Spleen (tissue), 11 donors: ENCODE measurements at regions not wholly inside any gene's neighbourhood (a gene's known extent, or its start where the extent isn't known, plus 50 kb on each side); places are given as distances from the start of the nearest gene placed in this dataset.

ENCODE experiments used
- DNase-seq: peaks from one replicate; pipeline ENCODE4 v3.0.0-alpha.2; 2020
- H3K27ac ChIP-seq, 8 donors: fragments of 200-600 bp; sonication (generic) in 7 of 8; 1 replicate in 4 of 8; 2 replicates in 4 of 8; pipeline versions ENCODE4 v1.5.0 to v1.8.0; 2016 to 2021; ENCODE audit warnings: inconsistent platforms in 4 of 8, mild to moderate bottlenecking in 4 of 8, moderate library complexity in 1 of 8
- H3K27me3 ChIP-seq, 7 donors: fragments of 200-600 bp; sonication (generic) in 6 of 7; replicated peaks in 1 of 7; 1 replicate in 4 of 7; 2 replicates in 3 of 7; pipeline versions ENCODE4 v1.5.0 to v1.8.0; 2016 to 2021; ENCODE audit warnings: inconsistent platforms in 3 of 7, mild to moderate bottlenecking in 1 of 7
- H3K36me3 ChIP-seq, 6 donors: fragments of 200-600 bp; sonication (generic) in 5 of 6; 1 replicate in 4 of 6; 2 replicates in 2 of 6; pipeline versions ENCODE4 v1.5.0 to v1.8.0; 2016 to 2021; ENCODE audit warnings: inconsistent platforms in 2 of 6
- H3K4me1 ChIP-seq, 6 donors: fragments of 200-600 bp; sonication (generic) in 5 of 6; 1 replicate in 3 of 6; 2 replicates in 3 of 6; pipeline versions ENCODE4 v1.5.0 to v1.8.0; 2016 to 2021; ENCODE audit warnings: inconsistent platforms in 3 of 6
- H3K4me3 ChIP-seq, 8 donors: fragments of 200-600 bp; sonication (generic) in 7 of 8; 1 replicate in 4 of 8; 2 replicates in 4 of 8; pipeline versions ENCODE4 v1.5.0 to v1.8.0; 2016 to 2021; ENCODE audit warnings: inconsistent platforms in 4 of 8, mild to moderate bottlenecking in 4 of 8, moderate library complexity in 2 of 8
- H3K9me3 ChIP-seq, 8 donors: fragments of 200-600 bp; sonication (generic) in 7 of 8; 1 replicate in 4 of 8; 2 replicates in 4 of 8; pipeline versions ENCODE4 v1.5.0 to v1.8.0; 2016 to 2021; ENCODE audit warnings: inconsistent platforms in 4 of 8
- CTCF ChIP-seq, 11 experiments: fragments of 200-600 bp in 7 of 11; fragments of 450-650 bp in 4 of 11; sonication (generic) in 4 of 11; IDR thresholded peaks in 8 of 11; conservative IDR thresholded peaks in 3 of 11; 1 replicate in 7 of 11; 2 replicates in 4 of 11; pipeline versions ENCODE4 v1.4.0 to v1.8.0; 2016 to 2021; ENCODE audit warnings: antibody characterized with exemption in 11 of 11, inconsistent platforms in 4 of 11, mild to moderate bottlenecking in 1 of 11
- POLR2A ChIP-seq, 3 donors: fragments of 450-650 bp; IDR thresholded peaks; one replicate each; pipeline ENCODE4 v1.5.1; 2017; ENCODE audit warnings: antibody characterized with exemption in 3 of 3, mild to moderate bottlenecking in 1 of 3
- POLR2AphosphoS5 ChIP-seq, 3 donors: sonication (generic); formaldehyde crosslinking; IDR thresholded peaks; one replicate each; pipeline ENCODE4 v1.5.1; 2017; ENCODE audit warnings: antibody characterized with exemption in 3 of 3
- WGBS, 5 donors: extraction: QIAGEN DNeasy Blood & Tissue Kit in 3 of 5; methylation state at CpG; one replicate each; pipeline versions ENCODE4 v1.1.5 to v1.1.7; 2013 to 2018; 5-methylcytosine and 5-hydroxymethylcytosine counted together
- intact Hi-C: fragments of 100-400 bp; cut with DNase I; formaldehyde crosslinking; loops from one replicate; pipeline ENCODE4 v1.15.0; 2023; ENCODE audit warnings: low total_unique reads
- donor health status: healthy with polysubstance abuse.
- donor health status: DM: no; HTN: no; CAD: no; lungs with moderate emphysema.
- donor health status: DM: no; HTN: no; CAD: no.
- donor health status: Bipolar disorder and iron deficiency.
- donor health status: healthy.
- donor health status: DM: no; HTN: no; CAD: no.
- donor health status: DM: yes; HTN: yes; CAD: no.

- TF ChIP-seq POLR2AphosphoS5 (IDR thresholded peaks at IDR 0.05) (no peak), POLR2A (IDR thresholded peaks at IDR 0.05) (no peak), CTCF (IDR thresholded peaks at IDR 0.05 in 8 of 11, conservative IDR thresholded peaks at IDR 0.05 in 3 of 11) (no peak)
- no peak overlapping the region for H3K4me3 ChIP-seq
- DNase-seq, result no peak
- peaks cover 0 to 7% (median 0%) of the 10 kb centered on the region in 8 donors for H3K9me3 ChIP-seq
- H3K27me3 ChIP-seq, result no peaks in the 10 kb centered on the region
- no peaks in the 10 kb centered on the region for H3K4me1 ChIP-seq
- WGBS, 5 donors, result 53 to 100% (median 93%) methylated on average over 1 of the region's 1 CpG
- H3K27ac ChIP-seq, result no peak overlapping the region
- intact Hi-C loops, result no loop called here
- H3K36me3 ChIP-seq, result no peaks in the 10 kb centered on the region
Measured at GRCh38 chr2:106037262-106037661, 156.8 kb downstream of the UXS1 start.

DNA sequence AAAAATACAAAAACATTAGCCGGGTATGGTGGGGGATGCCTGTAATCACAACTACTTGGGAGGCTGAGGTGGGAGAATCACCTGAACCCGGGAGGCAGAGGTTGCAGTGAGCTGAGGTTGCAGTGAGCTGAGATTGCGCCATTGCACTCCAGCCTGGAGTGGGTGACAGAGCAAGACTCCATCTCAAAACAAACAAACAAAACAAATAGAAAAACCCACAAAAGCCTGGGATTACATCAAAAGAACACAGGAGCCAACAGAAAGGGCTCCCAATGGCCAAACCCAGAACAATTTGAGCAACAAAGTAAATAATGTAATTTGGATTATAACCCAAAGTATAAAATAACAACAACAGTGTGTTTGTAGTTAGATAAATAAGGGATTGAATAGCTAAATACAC is 159.8 kb downstream of the UXS1 start:
- TF ChIP-seq CTCF (IDR thresholded peaks at IDR 0.05 in 8 of 11, conservative IDR thresholded peaks at IDR 0.05 in 3 of 11), result no peak
- TF ChIP-seq POLR2AphosphoS5 (IDR thresholded peaks at IDR 0.05), result no peak
- no peak for TF ChIP-seq POLR2A (IDR thresholded peaks at IDR 0.05)

DNA sequence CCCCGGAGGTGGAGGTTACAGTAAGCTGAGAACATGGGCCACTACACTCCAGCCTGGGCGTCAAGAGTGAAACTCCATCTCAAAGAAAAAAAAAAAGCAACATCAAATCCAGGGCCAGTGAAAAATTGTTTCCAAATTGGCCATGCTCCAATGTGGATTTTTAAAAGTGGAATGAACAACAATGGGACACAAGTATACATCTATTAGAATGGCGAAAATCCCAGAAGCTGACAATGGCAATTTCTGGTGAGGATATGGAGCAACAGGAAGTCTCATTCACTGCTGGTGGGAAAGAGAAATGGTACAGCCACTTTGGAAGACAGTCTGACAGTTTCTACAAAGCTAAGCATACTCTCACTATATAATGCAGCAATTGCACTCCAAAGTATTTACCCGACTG is 161.4 kb downstream of the UXS1 start:
- TF ChIP-seq POLR2A (IDR thresholded peaks at IDR 0.05) (no peak), CTCF (IDR thresholded peaks at IDR 0.05 in 8 of 11, conservative IDR thresholded peaks at IDR 0.05 in 3 of 11) (no peak), POLR2AphosphoS5 (IDR thresholded peaks at IDR 0.05) (no peak)
- Histone ChIP-seq H3K36me3 (no peaks in the 10 kb centered on the region), H3K9me3 (peaks cover 0 to 7% (median 0%) of the 10 kb centered on the region in 8 donors), H3K4me3 (no peak overlapping the region), H3K27me3 (no peaks in the 10 kb centered on the region), H3K4me1 (peaks cover 0 to 7% (median 0%) of the 10 kb centered on the region in 6 donors), H3K27ac (no peak overlapping the region)
- intact Hi-C loops, result no loop called here
- DNase-seq, result no peak
- WGBS, 5 donors, result 81 to 91% (median 85%) methylated on average over 4 of the region's 4 CpGs

More for the DNA sequence above, 159.8 kb downstream of the UXS1 start:
- no peak for DNase-seq
- Histone ChIP-seq H3K4me1 (peaks cover 0 to 7% (median 0%) of the 10 kb centered on the region in 6 donors), H3K4me3 (no peak overlapping the region), H3K27me3 (no peaks in the 10 kb centered on the region), H3K36me3 (no peaks in the 10 kb centered on the region), H3K9me3 (peaks cover 0 to 7% (median 0%) of the 10 kb centered on the region in 8 donors), H3K27ac (no peak overlapping the region)
- intact Hi-C loops, result no loop called here
- 57 to 82% (median 75%) methylated on average over 3 of the region's 3 CpGs for WGBS, 5 donors

DNA sequence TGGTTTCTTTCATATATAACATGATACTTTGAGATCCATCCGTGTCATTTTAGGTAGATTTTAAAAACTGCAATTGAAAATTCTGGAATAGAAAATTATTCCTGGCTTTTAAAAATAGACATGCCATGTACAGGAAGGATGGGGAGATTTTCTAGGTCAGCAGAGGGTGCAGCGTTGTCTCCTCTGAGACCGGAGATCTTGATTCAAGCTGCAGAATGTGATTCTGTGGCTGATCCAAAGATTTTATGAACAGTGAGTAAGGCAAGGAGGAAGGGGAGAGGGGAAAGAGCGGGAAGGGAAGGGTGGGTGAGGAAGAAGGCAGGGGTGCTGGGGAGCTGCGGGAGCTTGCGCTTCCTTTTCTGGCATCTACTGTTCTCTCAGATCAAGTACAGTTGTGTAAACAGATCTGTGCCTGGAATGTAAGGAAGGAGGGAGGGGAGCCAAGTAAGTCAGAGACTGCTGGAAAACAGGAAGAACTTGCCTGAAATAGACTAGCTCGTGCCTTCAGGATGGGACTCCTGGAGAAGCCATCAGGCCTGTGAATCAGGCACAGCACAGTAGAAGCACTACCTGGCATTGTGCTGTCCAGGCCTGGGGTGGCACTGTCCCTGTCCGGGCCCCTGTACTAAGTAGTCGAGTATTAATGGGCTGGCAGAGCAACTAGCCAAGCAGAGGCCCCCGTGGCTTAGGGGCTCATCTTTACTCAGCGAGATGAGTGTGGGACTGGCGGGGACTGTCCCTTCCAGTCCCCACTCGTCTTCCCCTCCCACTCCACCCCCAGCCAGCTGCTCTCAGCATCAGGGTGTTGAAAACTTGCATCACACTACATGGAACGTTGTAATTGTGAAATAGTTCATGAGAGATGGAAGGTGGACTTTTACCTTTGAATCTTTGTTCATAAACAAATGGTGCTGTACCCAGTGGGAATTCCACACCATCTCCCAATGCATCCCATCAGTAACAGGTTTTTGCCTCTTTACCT is 163.5 kb downstream of the UXS1 start:
- no peak overlapping the region for H3K4me3 ChIP-seq
- H3K27me3 ChIP-seq, result no peaks in the 10 kb centered on the region
- no peak for DNase-seq
- intact Hi-C loops, result no loop called here
- H3K9me3 ChIP-seq, result peaks cover 0 to 7% (median 0%) of the 10 kb centered on the region in 8 donors
- TF ChIP-seq CTCF (IDR thresholded peaks at IDR 0.05 in 8 of 11, conservative IDR thresholded peaks at IDR 0.05 in 3 of 11) (no peak), POLR2AphosphoS5 (IDR thresholded peaks at IDR 0.05) (no peak), POLR2A (IDR thresholded peaks at IDR 0.05) (no peak)
- H3K27ac ChIP-seq, result peak overlapping the region in 7 of 8 donors; percentile 55 to 73 (median 58)
- peaks cover 0 to 12% (median 0%) of the 10 kb centered on the region in 6 donors for H3K4me1 ChIP-seq
- WGBS, 5 donors, result 28 to 56% (median 37%) methylated on average over 14 of the region's 14 CpGs
- H3K36me3 ChIP-seq, result no peaks in the 10 kb centered on the region
